ENCODE measurements at regions not wholly inside any gene's neighbourhood (a gene's known extent, or its start where the extent isn't known, plus 50 kb on each side); places are given as distances from the start of the nearest gene placed in this dataset.

DNA sequence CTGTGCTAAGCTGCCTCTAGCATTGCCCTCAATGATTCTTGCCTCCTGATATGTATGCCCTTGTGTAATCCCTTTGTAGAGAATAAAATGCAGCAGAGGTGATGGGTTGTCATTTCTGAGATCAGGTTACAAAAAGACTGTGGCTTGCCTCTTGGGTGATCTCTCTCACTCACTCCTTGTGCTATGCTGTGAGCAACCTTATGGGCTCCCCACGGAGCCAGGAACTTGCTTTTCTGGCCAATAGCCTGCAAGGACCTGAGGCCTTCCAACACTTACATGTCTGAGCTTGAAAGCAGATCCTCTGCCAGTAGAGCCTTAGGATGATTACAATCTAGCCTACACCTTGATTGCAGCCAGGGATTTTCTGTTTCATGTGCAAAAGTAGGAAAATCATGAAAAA lies 123.1 kb upstream of the XIRP2 start:
- no peak for TF ChIP-seq POLR2A (IDR thresholded peaks at IDR 0.05)
- TF ChIP-seq, protein P1, sequence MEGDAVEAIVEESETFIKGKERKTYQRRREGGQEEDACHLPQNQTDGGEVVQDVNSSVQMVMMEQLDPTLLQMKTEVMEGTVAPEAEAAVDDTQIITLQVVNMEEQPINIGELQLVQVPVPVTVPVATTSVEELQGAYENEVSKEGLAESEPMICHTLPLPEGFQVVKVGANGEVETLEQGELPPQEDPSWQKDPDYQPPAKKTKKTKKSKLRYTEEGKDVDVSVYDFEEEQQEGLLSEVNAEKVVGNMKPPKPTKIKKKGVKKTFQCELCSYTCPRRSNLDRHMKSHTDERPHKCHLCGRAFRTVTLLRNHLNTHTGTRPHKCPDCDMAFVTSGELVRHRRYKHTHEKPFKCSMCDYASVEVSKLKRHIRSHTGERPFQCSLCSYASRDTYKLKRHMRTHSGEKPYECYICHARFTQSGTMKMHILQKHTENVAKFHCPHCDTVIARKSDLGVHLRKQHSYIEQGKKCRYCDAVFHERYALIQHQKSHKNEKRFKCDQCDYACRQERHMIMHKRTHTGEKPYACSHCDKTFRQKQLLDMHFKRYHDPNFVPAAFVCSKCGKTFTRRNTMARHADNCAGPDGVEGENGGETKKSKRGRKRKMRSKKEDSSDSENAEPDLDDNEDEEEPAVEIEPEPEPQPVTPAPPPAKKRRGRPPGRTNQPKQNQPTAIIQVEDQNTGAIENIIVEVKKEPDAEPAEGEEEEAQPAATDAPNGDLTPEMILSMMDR (IDR thresholded peaks at IDR 0.05): no peak
